GM12892 (cell line): ENCODE measurements at regions not wholly inside any gene's neighbourhood (a gene's known extent, or its start where the extent isn't known, plus 50 kb on each side); places are given as distances from the start of the nearest gene placed in this dataset.

Source experiments
- POLR2AphosphoS5 ChIP-seq: IDR thresholded peaks from 2 replicates; pipeline ENCODE4 v1.6.1; 2011; ENCODE audit warnings: low read depth, low read length, control low read depth
- TAF1 ChIP-seq: IDR thresholded peaks from 2 replicates; pipeline ENCODE4 v1.6.1; 2011; ENCODE audit warnings: low read depth, mild to moderate bottlenecking, control low read depth, low read length, borderline replicate concordance

DNA sequence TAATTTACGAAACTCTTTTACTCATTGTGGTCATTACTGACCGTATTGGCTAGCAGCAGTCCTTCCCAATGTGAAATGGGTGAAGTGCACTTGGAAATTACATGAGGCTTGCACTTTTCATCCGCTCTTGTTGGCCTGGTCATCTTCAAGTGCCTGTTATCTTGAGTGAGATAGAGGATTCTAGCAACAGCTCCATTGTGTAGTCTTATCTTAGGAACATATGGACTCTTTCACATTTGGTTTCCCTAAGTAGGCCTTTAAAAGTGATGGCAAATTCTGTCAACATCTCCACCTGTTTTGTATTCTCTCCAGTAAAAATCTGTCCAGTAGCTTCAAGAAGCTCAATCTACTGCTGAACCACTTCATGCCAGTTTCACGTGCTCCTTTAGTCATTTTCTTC lies 114.8 kb upstream of the MARCKS start:
- TF ChIP-seq TAF1 (no peak), POLR2AphosphoS5 (no peak)
